ENCODE measurements at regions not wholly inside any gene's neighbourhood (a gene's known extent, or its start where the extent isn't known, plus 50 kb on each side); places are given as distances from the start of the nearest gene placed in this dataset.

DNA sequence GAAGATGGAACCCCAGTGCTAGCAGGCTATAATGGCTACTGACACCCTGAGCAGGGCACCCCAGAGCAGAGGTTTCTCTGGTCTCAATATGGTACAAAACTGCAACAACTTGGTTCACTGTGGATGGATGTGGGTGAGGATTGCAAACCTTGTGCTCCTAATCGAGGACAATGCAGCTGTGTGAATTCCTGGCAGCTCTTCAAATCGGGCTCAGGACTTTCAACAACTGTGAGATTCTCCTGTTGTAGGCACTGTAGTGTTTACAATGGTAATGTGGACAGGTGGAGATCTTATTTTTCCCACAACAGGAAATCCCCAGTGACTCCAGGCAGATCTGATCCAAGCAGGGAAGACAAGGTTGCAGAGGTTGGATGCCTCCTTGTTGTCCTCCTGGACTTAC lies 101.5 kb downstream of the RCHY1 start:
- TF ChIP-seq POLR2A (IDR thresholded peaks at IDR 0.05) = no peak
- TF ChIP-seq, protein P1, sequence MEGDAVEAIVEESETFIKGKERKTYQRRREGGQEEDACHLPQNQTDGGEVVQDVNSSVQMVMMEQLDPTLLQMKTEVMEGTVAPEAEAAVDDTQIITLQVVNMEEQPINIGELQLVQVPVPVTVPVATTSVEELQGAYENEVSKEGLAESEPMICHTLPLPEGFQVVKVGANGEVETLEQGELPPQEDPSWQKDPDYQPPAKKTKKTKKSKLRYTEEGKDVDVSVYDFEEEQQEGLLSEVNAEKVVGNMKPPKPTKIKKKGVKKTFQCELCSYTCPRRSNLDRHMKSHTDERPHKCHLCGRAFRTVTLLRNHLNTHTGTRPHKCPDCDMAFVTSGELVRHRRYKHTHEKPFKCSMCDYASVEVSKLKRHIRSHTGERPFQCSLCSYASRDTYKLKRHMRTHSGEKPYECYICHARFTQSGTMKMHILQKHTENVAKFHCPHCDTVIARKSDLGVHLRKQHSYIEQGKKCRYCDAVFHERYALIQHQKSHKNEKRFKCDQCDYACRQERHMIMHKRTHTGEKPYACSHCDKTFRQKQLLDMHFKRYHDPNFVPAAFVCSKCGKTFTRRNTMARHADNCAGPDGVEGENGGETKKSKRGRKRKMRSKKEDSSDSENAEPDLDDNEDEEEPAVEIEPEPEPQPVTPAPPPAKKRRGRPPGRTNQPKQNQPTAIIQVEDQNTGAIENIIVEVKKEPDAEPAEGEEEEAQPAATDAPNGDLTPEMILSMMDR (IDR thresholded peaks at IDR 0.05 in 8 of 11, conservative IDR thresholded peaks at IDR 0.05 in 3 of 11) = no peak
- TF ChIP-seq POLR2AphosphoS5 (IDR thresholded peaks at IDR 0.05) = no peak
